ENCODE measurements at regions not wholly inside any gene's neighbourhood (a gene's known extent, or its start where the extent isn't known, plus 50 kb on each side); places are given as distances from the start of the nearest gene placed in this dataset.

DNA sequence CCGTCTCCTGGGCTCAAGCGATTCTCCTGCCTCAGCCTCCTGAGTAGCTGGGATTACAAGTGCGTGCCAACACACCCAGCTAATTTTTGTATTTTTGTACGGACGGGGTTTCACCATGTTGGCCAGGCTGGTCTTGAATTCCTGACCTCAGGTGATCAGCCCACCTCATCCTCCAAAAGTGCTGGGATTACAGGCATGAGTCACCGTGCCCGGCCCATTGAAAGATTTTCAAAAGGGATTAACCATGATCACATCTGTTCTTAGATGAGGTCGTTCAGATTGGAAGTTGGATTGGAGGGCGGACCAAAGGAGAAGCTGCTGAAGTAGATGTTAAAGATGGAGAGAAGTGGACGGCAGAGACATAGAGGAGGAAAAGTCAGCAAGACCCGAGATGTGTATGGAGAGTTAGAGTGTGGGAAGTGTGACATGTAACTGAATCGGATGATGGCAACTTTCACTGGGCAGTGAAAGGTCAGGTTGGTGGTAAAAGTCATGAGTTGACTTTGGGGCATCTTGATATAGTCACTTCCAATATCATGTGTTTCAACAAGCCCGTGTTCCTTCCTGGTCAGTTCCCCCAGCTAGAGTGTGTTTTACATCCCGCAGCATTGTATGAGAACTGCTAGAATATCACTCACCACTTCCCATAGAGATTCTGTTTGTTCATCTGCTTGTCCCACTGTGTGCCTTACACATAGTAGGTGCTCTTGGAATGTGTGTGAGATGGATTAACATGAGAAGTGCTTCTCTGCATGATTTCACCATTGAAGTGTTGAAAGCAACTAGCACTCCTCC, 54.4 kb upstream of the TINAGL1 start:
- Mint-ChIP-seq H3K4me3 (no peak overlapping the region), H3K27me3 (peaks cover 13% of the 10 kb centered on the region), H3K27ac (no peak overlapping the region), H3K36me3 (peaks cover 3% of the 10 kb centered on the region), H3K4me1 (no peaks in the 10 kb centered on the region), H3K9me3 (peaks cover 2% of the 10 kb centered on the region)
- ATAC-seq (ENCODE audit: low read depth), result no peak
- no peak for DNase-seq (ENCODE audit: low spot score in 2 of 2)

DNA sequence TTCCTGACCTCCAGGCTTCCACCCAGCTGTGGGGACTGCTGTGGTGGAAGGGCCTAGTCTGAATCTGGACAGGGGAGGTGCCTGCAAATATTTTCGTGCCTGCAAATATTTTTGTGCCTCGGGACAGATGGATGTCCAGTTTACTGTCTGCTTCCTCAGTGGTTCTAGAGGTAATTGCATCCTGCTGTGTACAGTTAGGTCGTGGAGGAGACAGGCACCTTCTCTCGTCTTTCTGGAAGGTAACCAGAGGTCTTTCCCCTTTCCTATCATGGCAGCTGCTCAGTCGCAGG, 53.8 kb upstream of the TINAGL1 start:
- no peak overlapping the region for H3K27ac Mint-ChIP-seq

DNA sequence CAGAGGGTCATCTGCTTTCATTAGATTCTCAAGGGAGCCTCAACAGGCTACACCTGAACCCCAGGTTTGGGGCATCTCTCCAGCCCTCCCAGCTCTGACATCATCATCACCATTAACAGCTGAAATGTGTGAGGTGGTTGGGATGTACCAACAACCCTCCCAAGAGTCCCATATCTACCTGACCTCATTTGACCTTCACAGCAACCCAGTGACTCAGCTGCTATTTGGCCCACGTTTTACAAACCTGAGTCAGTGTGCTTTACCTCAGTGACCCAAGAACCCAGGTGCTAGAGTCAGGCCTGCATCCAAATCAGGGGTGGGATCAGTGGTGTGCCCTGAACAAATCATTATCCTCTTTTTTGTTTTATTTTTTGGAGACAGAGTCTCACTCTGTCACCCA, 53.3 kb upstream of the TINAGL1 start:
- Mint-ChIP-seq H3K27ac (no peak overlapping the region), H3K36me3 (peaks cover 3% of the 10 kb centered on the region), H3K4me1 (no peaks in the 10 kb centered on the region), H3K4me3 (no peak overlapping the region), H3K27me3 (peaks cover 13% of the 10 kb centered on the region), H3K9me3 (peaks cover 2% of the 10 kb centered on the region)
- DNase-seq (ENCODE audit: low spot score in 2 of 2), result no peak
- no peak for ATAC-seq (ENCODE audit: low read depth)

More for the DNA sequence above, 53.8 kb upstream of the TINAGL1 start:
- peaks cover 2% of the 10 kb centered on the region for H3K9me3 Mint-ChIP-seq
- no peaks in the 10 kb centered on the region for H3K4me1 Mint-ChIP-seq
- no peak overlapping the region for H3K4me3 Mint-ChIP-seq
- H3K27me3 Mint-ChIP-seq, result peaks cover 13% of the 10 kb centered on the region
- DNase-seq (ENCODE audit: low spot score in 2 of 2), result no peak
- peaks cover 3% of the 10 kb centered on the region for H3K36me3 Mint-ChIP-seq
- ATAC-seq (ENCODE audit: low read depth), result no peak

DNA sequence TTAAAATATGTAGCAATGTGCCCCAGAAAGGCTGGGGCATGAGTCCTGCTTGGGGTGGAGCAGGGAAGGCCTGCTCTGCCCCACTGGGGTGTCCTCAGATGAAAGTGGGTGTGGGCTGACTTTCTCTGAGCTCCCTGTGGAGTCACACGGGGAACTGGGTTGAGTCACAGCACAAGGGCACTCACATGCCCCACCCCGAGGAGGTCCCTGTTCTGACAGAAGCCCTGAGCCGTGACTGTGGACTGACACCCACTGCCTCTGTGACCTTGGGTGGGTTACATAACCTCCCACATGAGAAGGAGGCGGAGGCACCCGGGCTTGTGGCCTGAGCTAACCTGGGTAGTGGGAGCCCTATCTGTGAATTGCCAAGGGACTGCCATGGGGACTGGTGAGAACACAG, 52.5 kb upstream of the TINAGL1 start:
- no peak overlapping the region for H3K4me3 Mint-ChIP-seq
- H3K4me1 Mint-ChIP-seq, result no peaks in the 10 kb centered on the region
- peaks cover 2% of the 10 kb centered on the region for H3K9me3 Mint-ChIP-seq
- no peak overlapping the region for H3K27ac Mint-ChIP-seq
- peaks cover 3% of the 10 kb centered on the region for H3K36me3 Mint-ChIP-seq
- ATAC-seq (ENCODE audit: low read depth) (no peak), DNase-seq (ENCODE audit: low spot score in 2 of 2) (no peak)
- peaks cover 13% of the 10 kb centered on the region for H3K27me3 Mint-ChIP-seq

DNA sequence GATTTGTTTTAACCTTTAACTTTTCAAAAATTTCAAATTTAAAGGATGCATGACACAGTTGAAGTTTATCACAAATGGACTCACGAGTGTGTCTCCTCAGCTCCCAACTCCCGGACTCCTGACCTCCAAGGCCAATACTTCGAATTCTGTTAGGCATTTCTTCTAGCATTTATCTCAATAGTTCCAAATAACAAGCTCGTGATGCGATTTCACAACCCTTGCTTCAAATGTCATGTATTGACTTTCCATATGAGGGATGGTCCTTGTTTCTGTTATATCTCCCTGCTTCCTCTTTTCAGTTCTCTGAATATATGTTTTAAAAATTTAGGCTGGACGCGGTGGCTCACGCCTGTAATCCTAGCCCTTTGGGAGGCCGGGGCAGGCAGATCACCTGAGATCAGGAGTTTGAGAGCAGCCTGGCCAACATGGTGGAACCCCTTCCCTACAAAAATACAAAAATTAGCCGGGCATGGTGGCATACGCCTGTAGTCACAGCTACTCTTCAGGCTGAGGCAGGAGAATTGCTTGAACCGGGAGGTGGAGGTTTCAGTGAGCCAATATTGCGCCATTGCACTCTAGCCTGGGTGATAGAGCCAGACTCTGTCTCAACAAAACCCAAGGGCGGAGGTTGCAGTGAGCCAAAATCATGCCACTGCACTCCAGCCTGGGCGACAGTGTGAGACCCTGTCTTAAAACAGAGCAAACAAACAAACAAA, 52.0 kb upstream of the TINAGL1 start:
- peaks cover 2% of the 10 kb centered on the region for H3K9me3 Mint-ChIP-seq
- peaks cover 11% of the 10 kb centered on the region for H3K27me3 Mint-ChIP-seq
- no peaks in the 10 kb centered on the region for H3K4me1 Mint-ChIP-seq
- DNase-seq (ENCODE audit: low spot score in 2 of 2) (no peak), ATAC-seq (ENCODE audit: low read depth) (no peak)
- peaks cover 3% of the 10 kb centered on the region for H3K36me3 Mint-ChIP-seq
- H3K4me3 Mint-ChIP-seq, result no peak overlapping the region
- no peak overlapping the region for H3K27ac Mint-ChIP-seq

All from memory B cell (primary cell).